GDM1 (cell line): ENCODE measurements at regions not wholly inside any gene's neighbourhood (a gene's known extent, or its start where the extent isn't known, plus 50 kb on each side); places are given as distances from the start of the nearest gene placed in this dataset.

Experiments used
- DNase-seq: peaks from one replicate; lab custom pipeline; 2025; lab: John Stamatoyannopoulos, UW

DNA sequence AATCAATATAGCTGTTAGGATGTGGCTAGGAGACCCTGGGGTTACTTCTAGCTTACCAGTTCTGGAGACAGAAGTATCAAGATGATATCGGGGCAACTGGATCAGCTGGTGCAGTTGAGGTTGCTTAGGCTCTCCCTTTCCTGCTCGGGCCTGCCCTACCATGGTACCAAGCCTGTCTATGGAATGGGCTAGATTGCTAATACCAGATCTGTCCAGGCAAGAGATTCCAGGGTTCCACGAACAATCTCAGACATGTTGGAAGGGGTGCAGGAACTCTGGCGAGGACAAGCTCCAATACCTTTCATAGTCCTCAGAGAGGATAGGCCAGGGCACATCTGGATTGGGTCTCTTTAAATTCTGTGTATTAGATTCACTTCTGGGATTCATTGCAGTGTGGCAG is 53.8 kb downstream of the ADM start:
- DNase-seq = no peak

DNA sequence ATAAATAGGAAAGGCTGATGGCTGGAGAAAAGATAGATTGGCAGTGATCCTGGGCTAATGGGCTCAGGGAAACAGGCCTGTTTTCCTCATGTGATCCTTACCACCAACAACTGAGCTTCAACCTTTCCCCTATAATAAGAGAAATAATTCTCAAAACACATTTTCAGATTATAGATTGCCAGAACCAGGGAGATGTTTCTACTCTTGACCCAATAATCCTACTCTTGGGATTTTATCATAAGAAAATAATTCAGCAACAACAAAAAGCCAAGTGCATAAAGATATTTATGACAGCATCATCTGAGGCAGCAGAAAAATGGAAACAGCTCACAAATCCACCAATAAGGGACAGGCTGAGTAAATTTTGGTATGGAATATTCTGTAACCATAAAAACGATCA is 54.3 kb downstream of the ADM start:
- no peak for DNase-seq

DNA sequence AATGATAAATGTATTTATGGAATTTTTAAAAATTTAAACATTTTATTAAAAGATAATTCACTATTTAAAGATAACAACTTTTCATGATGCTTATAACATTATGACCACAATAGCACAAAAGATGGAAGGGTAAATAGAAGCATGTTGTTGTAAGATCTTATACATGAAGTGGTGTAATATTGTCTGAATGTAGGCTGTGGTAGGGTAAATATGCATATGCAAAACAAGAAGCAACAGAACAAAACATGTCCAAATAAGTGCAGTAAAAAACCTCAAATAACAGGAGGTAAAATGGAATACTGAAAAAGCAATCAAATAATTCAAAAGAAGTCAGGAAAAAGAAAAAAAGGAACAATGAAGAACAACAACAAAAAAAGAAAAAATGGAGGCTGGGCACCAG is 56.0 kb downstream of the ADM start:
- DNase-seq = no peak

DNA sequence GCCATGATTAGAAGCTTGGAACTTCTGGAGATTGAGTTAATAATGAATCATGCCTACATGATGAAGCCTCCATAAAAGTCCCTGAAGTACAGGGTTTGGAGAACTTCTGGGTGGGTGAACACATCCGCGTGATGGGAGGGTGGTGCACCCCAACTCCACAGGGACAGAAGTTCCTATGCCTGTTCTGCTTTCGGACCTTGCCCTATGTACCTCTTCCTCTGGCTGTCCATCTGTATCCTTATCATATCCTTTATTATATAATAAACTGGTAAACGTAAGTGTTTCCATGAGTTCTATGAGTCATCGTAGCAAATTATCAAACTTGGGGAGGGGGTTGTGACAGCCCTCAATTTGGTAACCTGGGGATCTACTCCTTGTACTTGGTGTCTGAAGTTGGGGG is 60.2 kb downstream of the ADM start:
- DNase-seq = no peak

DNA sequence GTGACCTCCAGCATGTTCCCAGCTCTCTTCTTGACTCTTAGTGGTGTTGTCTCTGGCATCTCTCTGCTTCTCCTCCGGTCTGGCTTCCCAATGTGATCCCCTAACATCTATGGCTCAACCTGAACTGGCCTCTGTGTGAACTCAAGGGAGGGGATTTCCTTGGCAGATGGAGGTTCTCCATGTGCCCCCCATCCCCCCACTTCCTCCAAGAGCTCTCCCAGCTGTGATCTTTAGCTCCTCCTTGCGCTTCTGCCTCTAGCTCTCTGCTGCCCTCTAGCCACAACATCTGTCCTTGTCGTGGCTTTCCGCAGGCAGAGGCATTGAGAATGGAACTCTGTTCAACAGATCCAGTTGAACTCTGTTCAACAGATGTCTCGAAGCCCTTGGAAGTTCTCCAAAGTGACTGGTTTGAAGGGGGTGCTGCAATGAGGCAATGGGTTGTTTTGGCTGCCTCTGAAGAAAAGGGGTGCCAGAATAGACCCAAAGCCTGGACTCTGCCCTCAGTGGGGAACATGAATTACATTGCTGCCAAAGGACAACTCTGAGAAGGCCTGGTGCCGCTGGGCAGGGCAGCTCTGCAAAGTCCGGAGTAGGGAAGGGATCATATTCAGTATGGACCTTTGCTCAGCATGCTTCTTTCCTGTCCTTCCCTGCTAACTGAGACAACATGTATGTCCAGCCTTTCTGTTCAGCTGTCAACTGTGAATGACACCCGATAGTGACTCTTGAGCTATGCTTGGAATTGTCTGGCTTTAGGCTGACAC is 61.9 kb downstream of the ADM start:
- DNase-seq = peak; percentile 85

DNA sequence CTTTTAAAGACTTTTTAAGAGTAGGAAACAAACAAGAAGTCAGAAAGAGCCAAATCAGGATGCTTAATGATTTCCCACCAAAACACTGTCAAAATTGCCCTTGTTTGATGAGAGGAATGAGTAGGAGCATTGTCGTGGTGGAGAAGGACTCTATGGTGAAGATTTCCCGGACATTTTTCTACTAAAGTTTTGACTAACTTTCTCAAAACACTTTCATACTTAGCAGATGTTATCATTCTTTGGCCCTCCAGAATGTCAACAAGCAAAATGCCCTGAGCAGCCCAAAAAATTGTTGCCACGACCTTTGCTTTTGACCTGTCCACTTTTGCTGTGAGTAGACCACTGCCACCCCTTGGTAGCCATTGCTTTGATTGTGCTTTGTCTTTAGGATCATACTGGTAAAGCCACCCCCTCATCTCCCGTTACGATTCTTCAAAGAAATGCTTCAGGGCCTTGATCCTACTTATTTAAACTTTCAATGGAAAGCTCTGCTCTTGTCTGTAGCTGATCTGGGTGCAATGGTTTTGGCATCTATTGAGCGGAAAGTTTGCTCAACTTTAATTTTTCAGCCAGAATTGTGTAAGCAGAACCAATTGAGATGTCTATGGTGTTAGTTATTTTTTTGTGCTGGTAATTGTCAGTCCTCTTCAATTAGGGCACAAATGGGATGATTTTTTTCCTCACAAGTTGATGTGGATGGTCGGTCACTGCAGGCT is 67.2 kb downstream of the ADM start:
- no peak for DNase-seq

DNA sequence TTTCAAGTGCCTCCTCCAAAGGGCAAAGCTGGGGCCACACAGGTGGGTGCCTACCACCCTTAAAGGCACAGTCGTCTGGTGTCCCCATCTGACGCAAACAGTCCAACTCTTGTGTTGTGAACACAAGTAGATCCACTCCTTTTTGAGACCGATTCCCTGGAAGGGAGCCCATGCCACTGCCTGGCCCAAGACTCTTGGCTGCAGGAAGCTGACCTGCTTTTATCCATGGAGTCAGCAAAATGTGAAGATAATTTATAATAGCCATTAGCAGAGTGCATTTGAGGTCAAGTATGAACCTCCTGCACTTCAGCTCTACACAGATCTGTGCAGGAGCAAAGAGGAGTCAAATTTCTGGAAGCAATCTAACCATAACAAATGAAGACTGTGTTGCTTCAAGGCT is 68.5 kb downstream of the ADM start:
- DNase-seq = no peak

DNA sequence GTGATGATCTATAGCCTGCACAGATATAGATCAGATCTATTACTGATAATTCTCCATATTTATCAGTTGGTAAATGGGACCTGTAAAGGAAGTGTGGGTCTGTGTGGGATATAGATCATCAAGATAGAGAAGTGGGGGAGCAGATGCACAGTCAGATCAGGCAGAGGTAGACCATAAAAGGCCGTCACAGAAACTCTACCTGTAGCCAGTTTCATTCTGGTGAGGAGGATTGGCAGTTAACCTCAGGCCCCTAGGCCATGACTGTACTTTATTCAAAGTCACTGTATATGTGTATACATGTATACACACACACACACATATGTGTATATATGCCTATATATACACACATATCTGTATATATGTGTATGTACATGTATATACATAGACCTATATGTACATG is 69.1 kb downstream of the ADM start:
- no peak for DNase-seq

DNA sequence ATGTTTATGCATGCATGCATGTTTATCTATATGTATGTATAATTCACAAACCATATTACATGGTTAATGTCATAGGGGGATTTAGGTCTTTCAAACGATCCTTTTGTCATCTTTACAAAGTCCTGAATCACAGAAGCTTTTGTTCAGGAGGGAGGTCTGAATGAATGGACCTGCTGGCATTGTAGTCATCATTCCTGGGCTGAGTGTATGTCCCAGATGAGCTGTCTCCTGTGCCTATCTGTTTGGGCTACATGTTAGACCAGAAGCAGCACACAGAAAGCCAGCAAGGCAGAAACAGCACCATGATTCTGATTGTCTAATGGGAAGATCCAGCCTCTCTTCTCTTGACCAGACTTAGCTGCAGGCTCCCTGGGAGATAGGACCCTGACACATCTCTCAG is 69.5 kb downstream of the ADM start:
- DNase-seq = no peak

DNA sequence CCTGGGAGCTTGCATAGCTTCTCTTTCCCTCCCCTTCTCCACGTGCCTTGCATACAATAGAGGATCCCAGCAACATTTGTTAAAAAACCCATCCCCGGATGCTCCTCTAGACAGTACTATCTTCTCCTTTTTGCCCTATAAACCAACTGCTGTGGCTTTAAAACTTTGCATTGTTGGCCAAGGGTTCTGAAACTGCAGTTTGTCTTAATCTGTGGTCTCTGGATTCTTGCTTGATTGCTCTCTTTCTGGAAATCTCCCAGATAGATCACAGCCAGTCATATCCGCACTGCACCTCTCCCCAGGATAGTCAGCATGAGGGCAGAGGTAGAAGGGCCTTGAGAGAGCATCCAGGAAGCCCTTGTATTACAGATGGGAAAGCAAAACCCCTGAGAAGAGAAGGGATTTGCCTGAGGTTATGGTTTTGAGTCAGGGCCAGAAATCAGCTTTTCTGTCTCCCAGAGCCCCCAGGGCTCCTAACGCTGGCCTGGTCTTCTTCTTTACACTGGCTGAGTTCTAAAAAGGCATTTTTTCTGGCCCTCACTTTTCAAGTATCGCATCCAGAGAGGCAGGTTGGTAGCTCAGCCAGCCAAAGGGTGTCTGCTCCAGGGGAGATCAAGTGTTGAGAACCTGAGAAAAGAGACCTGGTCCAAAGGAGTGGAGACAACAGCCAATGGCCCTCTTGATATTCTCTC is 70.6 kb downstream of the ADM start:
- no peak for DNase-seq

DNA sequence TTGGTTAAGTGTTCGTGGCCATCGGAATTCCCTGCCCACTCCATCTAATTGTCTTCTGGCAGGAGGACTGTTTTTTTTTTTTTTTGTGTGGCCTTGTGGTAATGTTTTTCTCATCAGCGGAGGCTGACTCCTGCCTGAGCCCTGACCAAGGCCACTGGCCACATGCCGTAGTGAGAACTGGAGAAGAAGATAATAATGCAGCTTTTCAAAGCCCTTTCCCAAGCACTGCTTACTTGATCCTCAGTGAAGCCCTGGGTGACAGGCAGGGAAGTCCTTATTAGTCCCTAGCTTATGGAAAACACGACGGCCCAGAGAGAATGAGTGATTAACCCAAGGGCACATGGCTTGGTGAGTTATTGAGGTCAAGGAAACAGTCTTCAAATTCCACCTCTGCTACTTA is 71.2 kb downstream of the ADM start:
- no peak for DNase-seq

DNA sequence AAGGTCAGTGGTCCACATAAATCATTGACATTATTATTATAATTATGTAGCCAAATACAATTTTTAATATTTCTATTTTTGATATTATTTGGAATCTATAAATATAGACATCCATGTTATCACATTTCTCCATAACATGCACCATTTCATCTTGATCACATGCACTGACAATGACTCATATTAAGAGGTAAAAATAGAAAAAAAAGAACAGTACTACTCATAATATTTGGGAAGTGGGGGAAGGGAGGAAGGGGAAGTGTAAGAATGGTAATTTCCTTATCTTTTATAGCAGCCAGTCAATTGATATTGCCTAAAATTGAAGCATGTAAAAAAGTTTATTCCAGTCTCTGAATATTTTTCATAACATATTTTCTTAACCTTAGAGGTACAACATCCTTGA is 72.3 kb downstream of the ADM start:
- DNase-seq = no peak

DNA sequence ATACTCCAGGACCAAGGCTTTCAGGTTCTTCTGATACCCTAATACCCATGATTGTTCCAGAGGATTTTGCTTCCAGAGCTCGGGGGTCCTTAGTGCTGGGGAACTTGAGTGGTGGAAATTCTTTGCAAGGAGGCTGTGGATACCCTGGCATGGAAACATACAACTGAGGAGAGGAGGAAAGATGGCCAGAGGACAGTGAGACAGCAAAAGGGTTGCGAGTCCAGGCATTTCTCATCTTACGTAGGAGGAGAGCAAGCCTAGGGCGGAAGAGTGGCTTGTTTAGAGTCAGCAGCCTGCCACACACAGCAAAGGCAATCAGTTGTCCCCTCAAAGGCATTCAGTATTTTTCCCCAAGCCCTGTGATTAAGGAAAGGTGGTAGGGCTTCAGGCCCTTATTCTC is 73.5 kb downstream of the ADM start:
- DNase-seq = no peak

DNA sequence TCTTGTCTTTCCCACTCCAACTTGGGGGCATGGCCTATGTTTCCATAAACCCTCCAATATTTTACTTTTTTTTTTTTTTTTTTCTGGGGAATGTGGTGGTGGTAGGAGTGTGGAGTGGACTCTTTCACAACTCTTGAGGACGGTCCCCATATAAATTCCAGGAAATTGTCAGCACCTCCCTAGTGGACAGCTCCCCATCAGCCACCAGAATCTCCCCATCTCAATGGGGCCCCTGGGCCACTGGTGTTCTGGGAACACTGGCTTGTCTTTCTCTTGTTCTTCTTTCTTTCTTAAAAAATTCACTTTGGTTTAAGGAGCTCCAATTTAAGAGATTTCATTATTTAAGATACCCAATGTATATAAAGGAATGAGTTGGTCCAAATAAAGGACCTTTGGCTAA is 74.1 kb downstream of the ADM start:
- no peak for DNase-seq

DNA sequence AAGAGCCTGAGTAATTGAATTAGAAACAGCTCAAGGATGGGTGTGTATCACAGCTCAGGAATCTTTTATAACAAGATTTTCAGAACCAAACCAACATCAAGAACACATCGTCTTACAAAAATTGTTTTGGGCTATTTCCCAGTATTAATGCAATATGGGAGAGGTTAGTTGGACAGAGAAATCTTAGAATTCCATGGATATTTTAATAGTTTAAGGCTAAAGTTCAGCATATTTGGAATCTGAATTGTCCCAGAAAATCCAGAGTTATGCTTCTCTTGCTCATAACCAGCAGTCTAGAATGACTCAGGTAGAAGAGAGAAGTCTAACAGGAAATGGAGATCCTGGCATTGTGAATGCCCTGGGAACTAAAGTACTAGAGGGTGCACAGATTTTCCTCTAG is 74.6 kb downstream of the ADM start:
- no peak for DNase-seq

DNA sequence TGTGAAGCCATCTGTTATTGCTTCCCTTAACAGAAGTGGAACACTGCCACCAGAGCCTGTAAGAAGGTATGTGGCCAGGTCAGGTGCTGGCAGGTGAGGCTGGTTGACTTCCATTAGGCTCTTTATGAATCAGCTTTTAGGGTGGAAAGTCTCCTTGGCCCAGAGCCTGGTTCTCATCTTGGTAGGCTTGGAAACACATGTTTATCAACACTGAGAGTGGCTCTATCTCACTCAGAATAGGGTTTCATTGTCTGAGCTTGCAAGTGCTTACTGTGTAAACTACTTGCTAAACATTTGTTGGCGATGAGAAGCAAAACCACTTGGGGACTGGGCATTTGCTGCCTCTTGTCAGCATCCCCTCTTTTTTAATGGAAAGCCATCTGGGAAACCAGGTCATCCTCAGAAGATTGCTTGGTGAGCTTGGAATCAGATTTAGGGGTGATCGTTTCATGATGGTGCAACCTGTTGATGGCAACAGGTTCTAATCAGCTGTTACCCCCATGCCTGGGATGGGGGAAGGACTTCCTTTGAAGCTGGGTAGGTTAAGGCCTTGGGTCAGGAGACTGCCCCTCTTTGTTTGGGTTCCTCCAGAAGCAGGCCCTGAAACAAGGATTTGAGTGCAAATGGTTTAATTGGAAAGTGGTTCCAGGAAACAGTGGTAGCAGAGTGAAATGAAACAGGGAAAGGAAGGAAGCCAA is 75.0 kb upstream of the AMPD3 start:
- DNase-seq = no peak

DNA sequence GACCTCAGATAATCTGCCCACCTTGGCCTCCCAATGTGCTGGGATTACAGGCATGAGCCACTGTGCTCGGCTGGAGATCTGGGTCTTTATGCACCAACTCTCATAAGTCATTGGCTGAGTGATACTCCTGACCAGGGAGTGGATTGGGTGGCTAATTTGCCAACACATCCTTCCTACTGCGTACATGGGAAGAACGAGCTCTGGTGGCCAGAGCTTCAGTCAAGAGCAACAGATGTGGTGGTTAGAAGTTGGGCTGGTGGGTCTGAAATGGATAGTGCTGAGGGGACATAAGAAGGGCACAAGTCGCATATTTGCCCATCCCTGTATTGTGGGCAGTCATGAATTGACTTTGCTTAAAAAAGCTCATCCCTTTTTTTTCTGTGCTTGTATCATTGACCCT is 74.1 kb upstream of the AMPD3 start:
- no peak for DNase-seq

DNA sequence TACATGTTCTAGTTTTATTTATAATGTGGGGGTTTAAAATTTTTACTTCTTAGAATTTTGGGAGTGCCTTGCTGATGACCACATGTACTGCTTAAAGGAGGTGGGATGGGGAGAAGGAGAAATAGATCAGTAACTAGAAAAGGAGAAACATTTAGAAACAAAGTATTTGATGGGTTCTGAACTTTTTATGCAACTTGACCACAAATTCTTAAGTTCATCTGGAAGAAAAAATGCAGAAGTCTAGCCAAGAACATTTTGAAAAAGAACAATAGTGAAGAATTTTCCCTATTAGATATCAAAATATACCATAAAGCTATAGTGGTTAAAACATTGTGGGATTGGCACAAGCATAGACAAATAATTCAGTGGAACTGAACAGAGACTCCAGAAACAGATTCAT is 73.3 kb upstream of the AMPD3 start:
- no peak for DNase-seq

DNA sequence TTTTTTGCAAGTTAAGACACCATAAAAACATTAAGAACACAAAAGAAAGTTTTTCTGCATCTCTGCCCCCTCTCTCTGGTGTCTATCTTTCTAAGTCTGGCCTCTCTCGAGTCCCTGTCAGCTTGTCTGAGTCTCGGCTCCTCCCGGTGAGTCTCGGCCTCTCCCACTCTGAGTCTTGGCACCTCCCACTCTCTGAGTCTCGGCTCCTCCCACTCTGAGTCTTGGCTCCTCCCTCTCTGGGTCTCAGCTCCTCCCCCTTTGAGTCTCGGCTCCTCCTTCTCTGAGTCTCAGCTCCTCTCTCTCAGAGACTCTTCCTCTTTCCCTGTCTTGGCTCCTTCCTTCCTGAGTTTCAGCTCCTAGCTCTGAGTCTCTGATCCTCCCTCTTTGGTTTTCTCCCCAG is 72.5 kb upstream of the AMPD3 start:
- DNase-seq = no peak

DNA sequence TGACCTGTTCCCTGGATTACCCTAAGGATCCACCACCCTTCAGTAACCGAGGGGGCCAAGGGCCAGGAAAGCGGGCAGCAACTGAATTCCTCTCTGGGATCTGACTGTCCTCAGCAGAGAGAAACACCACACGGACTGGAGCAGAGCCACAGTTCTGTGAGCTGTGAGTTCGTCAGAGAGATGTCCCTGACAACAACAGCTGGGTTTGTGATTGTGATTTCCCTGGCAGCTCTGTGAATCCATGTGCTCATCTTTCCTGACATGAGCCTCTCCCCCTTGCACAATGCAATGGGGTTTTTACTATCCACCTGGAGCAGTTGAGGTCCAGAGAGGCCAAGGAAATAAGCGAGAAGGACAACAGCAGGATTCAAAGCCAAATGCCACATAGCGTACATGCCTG is 69.4 kb upstream of the AMPD3 start:
- DNase-seq = no peak

DNA sequence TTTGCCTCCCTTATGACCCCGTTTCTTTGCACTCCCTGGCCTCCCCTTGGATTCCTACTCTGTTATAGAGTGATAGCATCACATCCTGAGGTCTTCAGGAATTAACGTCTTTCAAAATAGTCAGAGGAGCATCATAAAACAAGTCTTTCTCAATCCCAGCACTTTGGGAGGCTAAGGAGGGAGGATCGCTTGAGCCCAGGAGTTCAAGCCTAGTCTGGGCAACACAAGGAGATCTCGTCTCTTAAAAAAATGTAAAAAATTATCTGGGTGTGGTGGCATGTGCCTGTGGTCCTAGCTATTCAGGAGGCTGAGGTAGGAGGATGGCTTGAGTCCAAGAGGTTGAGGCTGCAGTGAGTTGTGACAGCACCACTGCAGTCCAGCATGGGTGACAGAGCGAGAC is 68.7 kb upstream of the AMPD3 start:
- no peak for DNase-seq

DNA sequence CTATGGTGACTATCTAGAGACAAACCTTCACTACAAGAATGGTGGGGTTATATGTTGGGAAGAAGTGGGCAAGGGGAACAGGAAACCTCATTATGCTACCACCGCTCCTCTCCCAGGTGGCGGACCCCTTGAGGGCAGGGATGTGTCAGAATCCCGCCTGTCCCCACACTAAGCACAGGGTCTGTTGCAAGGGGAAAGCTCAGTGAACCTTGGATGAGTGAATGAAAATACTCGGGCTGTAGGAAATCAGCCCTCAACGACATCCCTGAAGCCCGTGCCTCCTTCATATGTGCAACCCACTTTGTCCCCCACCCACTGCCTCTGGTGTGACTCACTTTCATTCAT is 68.2 kb upstream of the AMPD3 start:
- no peak for DNase-seq
